SH-SY5Y (cell line): ENCODE measurements at regions not wholly inside any gene's neighbourhood (a gene's known extent, or its start where the extent isn't known, plus 50 kb on each side); places are given as distances from the start of the nearest gene placed in this dataset.

ENCODE experiments used
- GATA2 ChIP-seq: IDR thresholded peaks from 2 replicates; pipeline ENCODE4 v1.6.1; 2011; ENCODE audit warnings: mild to moderate bottlenecking, low read depth, low read length
- GATA3 ChIP-seq: IDR thresholded peaks from 2 replicates; pipeline ENCODE4 v1.6.1; 2011; ENCODE audit warnings: low read depth, mild to moderate bottlenecking, low read length, moderate library complexity

GRCh38 chr1:238772322-238772721, 614.0 kb upstream of the CHRM3 start:
- TF ChIP-seq GATA2 (no peak), GATA3 (no peak)
